ENCODE measurements at regions not wholly inside any gene's neighbourhood (a gene's known extent, or its start where the extent isn't known, plus 50 kb on each side); places are given as distances from the start of the nearest gene placed in this dataset.

GRCh38 chrX:22536746-22537304 lies 264.1 kb downstream of the CBLL2 start:
- TF ChIP-seq CTCF (IDR thresholded peaks at IDR 0.05): no peak
- no peak for TF ChIP-seq POLR2AphosphoS5 (IDR thresholded peaks at IDR 0.05)
- TF ChIP-seq POLR2A (IDR thresholded peaks at IDR 0.05; ENCODE audit: low read depth): no peak
- TF ChIP-seq EP300 (IDR thresholded peaks at IDR 0.05): no peak

All from esophagus muscularis mucosa (tissue), 4 donors.